ENCODE measurements at regions not wholly inside any gene's neighbourhood (a gene's known extent, or its start where the extent isn't known, plus 50 kb on each side); places are given as distances from the start of the nearest gene placed in this dataset.

GRCh38 chr13:54591540-54591939, 1562.9 kb downstream of the OLFM4 start:
- no peak for TF ChIP-seq EZH2 (IDR thresholded peaks at IDR 0.05)
- TF ChIP-seq POLR2AphosphoS5 (IDR thresholded peaks at IDR 0.05; ENCODE audit: borderline replicate concordance, low read depth, low read length), result no peak
- no peak for TF ChIP-seq FOXP2 (optimal IDR thresholded peaks at IDR 0.05; ENCODE audit: control extremely low read depth, extremely low read length, insufficient read depth)
